IMR-90 (cell line): ENCODE measurements at regions not wholly inside any gene's neighbourhood (a gene's known extent, or its start where the extent isn't known, plus 50 kb on each side); places are given as distances from the start of the nearest gene placed in this dataset.

ENCODE experiments used
- ATAC-seq: fragments of 200-7000 bp; cut with Tn5 transposase; 2 replicates; pipeline ENCODE4 v1.9.1; 2020; ENCODE audit warnings: low read depth, mild to moderate bottlenecking, moderate library complexity
- BruUV-seq: library from RNA; stranded (reverse); fragments of 400-500 nt; replicated peaks from 2 replicates; lab custom pipeline; 2021; lab: Mats Ljungman, UMichigan
- CTCF ChIA-PET: fragments of 300-600 bp; formaldehyde crosslinking; extraction: SDS; loops from one replicate; lab custom pipeline; 2021; ENCODE audit warnings: antibody characterized with exemption; lab: Yijun Ruan, JAX
- POLR2A ChIA-PET: fragments of 300-600 bp; sonication (Branson Sonifier 250); formaldehyde crosslinking; loops from one replicate; lab custom pipeline; 2022; ENCODE audit warnings: antibody characterized with exemption; ENCODE audit not compliant: unreplicated experiment; lab: Charles Lee
- DNase-seq: peaks from one replicate; pipeline ENCODE4 v3.0.0; 2013
- H2AFZ ChIP-seq: replicated peaks from 2 replicates; pipeline ENCODE3; 2013; ENCODE audit warnings: low read length, mild to moderate bottlenecking; ENCODE audit not compliant: poor library complexity
- H2AK5ac ChIP-seq: 2 replicates; pipeline ENCODE4 v1.6.1; 2013; ENCODE audit warnings: low read depth, low read length, inconsistent platforms
- H2AK9ac ChIP-seq: replicated peaks from 2 replicates; pipeline ENCODE3; 2013; ENCODE audit warnings: mild to moderate bottlenecking, low read depth, low read length, moderate library complexity; ENCODE audit not compliant: poor library complexity
- H2BK120ac ChIP-seq: 2 replicates; pipeline ENCODE4 v1.6.1; 2013; ENCODE audit warnings: low read depth, low read length, inconsistent platforms
- H2BK15ac ChIP-seq: 3 replicates; pipeline ENCODE4 v1.6.1; 2013; ENCODE audit warnings: low read depth, low read length, inconsistent platforms
- H2BK20ac ChIP-seq: 2 replicates; pipeline ENCODE4 v1.6.1; 2013; ENCODE audit warnings: low read depth, mild to moderate bottlenecking, inconsistent platforms, low read length, moderate library complexity
- H2BK5ac ChIP-seq: 2 replicates; pipeline ENCODE4 v1.6.1; 2013; ENCODE audit warnings: mild to moderate bottlenecking, low read depth, low read length, inconsistent platforms; ENCODE audit not compliant: poor library complexity, severe bottlenecking
- H3K14ac ChIP-seq: replicated peaks from 2 replicates; pipeline ENCODE4 v1.6.1; 2013; ENCODE audit warnings: low read depth, low read length, inconsistent platforms
- H3K18ac ChIP-seq: 2 replicates; pipeline ENCODE4 v1.6.1; 2013; ENCODE audit warnings: low read depth, low read length, control low read depth
- H3K23ac ChIP-seq: 2 replicates; pipeline ENCODE4 v1.6.1; 2013; ENCODE audit warnings: low read depth, low read length, inconsistent platforms
- H3K27ac ChIP-seq: 2 replicates; pipeline ENCODE4 v1.5.1; 2013; ENCODE audit warnings: mild to moderate bottlenecking, control low read depth, low read length; ENCODE audit not compliant: insufficient read depth
- H3K27me3 ChIP-seq: 2 replicates; pipeline ENCODE4 v1.6.1; 2013; ENCODE audit warnings: low read length; ENCODE audit not compliant: control insufficient read depth, insufficient read depth
- H3K36me3 ChIP-seq: 2 replicates; pipeline ENCODE4 v1.6.1; 2013; ENCODE audit warnings: low read length, mixed read lengths; ENCODE audit not compliant: control insufficient read depth, insufficient read depth
- H3K4ac ChIP-seq: 2 replicates; pipeline ENCODE4 v1.6.1; 2013; ENCODE audit warnings: low read depth, low read length, inconsistent platforms
- H3K4me1 ChIP-seq: 2 replicates; pipeline ENCODE4 v1.6.1; 2013; ENCODE audit warnings: low read length, mixed read lengths; ENCODE audit not compliant: control insufficient read depth, insufficient read depth
- H3K4me2 ChIP-seq: 2 replicates; pipeline ENCODE4 v1.6.1; 2013; ENCODE audit warnings: low read depth, mild to moderate bottlenecking, control low read depth, low read length, moderate library complexity
- H3K4me3 ChIP-seq: 2 replicates; pipeline ENCODE4 v1.5.1; 2013; ENCODE audit warnings: low read depth, mild to moderate bottlenecking, control low read depth, low read length, moderate library complexity; ENCODE audit not compliant: insufficient read depth
- H3K56ac ChIP-seq: 2 replicates; pipeline ENCODE4 v1.6.1; 2013; ENCODE audit warnings: low read length, inconsistent platforms; ENCODE audit not compliant: insufficient read depth; ENCODE audit errors: extremely low read depth
- H3K79me1 ChIP-seq, 2 experiments: 2 replicates each; pipeline ENCODE4 v1.6.1; 2013; ENCODE audit warnings: low read length in 2 of 2, inconsistent platforms in 1 of 2, low read depth in 1 of 2
- H3K9ac ChIP-seq: 2 replicates; pipeline ENCODE4 v1.6.1; 2013; ENCODE audit warnings: low read depth, low read length, control low read depth
- H3K9me1 ChIP-seq: 2 replicates; pipeline ENCODE4 v1.6.1; 2013; ENCODE audit warnings: low read length, inconsistent platforms; ENCODE audit not compliant: insufficient read depth
- H3K9me3 ChIP-seq: 2 replicates; pipeline ENCODE4 v1.6.1; 2013; ENCODE audit warnings: low read length; ENCODE audit not compliant: control insufficient read depth, insufficient read depth
- H4K20me1 ChIP-seq: 2 replicates; pipeline ENCODE4 v1.6.1; 2013; ENCODE audit warnings: low read length, inconsistent platforms; ENCODE audit not compliant: insufficient read depth
- H4K5ac ChIP-seq: 2 replicates; pipeline ENCODE4 v1.6.1; 2013; ENCODE audit warnings: mild to moderate bottlenecking, low read depth, low read length, control low read depth
- H4K8ac ChIP-seq, 2 experiments: 2 replicates each; pipeline ENCODE4 v1.6.1; 2013; ENCODE audit warnings: low read depth in 2 of 2, low read length in 2 of 2, control low read depth in 1 of 2, inconsistent platforms in 1 of 2
- H4K91ac ChIP-seq: 2 replicates; pipeline ENCODE4 v1.6.1; 2013; ENCODE audit warnings: low read depth, low read length, inconsistent platforms; ENCODE audit not compliant: insufficient read depth
- BHLHE40 ChIP-seq: fragments of 150-350 bp; IDR thresholded peaks from 2 replicates; pipeline ENCODE4 v1.6.1; 2016; ENCODE audit warnings: mild to moderate bottlenecking, low read depth, low read length
- CEBPB ChIP-seq: IDR thresholded peaks from 2 replicates; pipeline ENCODE4 v1.6.1; 2012; ENCODE audit warnings: low read depth, low read length, improper control_type of control experiment
- CHD1 ChIP-seq: IDR thresholded peaks from 2 replicates; pipeline ENCODE4 v1.6.1; 2012; ENCODE audit warnings: low read depth, low read length, improper control_type of control experiment
- FOS ChIP-seq: fragments of 150-350 bp; IDR thresholded peaks from 2 replicates; pipeline ENCODE4 v1.6.1; 2016; ENCODE audit warnings: low read depth, low read length
- MAFK ChIP-seq: IDR thresholded peaks from 2 replicates; pipeline ENCODE4 v1.6.1; 2012; ENCODE audit warnings: low read depth, low read length, improper control_type of control experiment
- MAZ ChIP-seq: IDR thresholded peaks from 2 replicates; pipeline ENCODE4 v1.6.1; 2012; ENCODE audit warnings: low read depth, mild to moderate bottlenecking, low read length, improper control_type of control experiment, moderate library complexity, borderline replicate concordance
- MXI1 ChIP-seq: IDR thresholded peaks from 2 replicates; pipeline ENCODE4 v1.6.1; 2012; ENCODE audit warnings: low read depth, mild to moderate bottlenecking, low read length, moderate library complexity, borderline replicate concordance
- NFE2L2 ChIP-seq: fragments of 150-350 bp; IDR thresholded peaks from 2 replicates; pipeline ENCODE4 v1.6.1; 2016; ENCODE audit warnings: low read depth, mild to moderate bottlenecking, low read length
- POLR2A ChIP-seq: IDR thresholded peaks from 2 replicates; pipeline ENCODE4 v1.6.1; 2012; ENCODE audit warnings: mild to moderate bottlenecking, low read depth, low read length
- RAD21 ChIP-seq: IDR thresholded peaks from 2 replicates; pipeline ENCODE4 v1.6.1; 2012; ENCODE audit warnings: low read length, improper control_type of control experiment
- RCOR1 ChIP-seq: IDR thresholded peaks from 2 replicates; pipeline ENCODE4 v1.6.1; 2012; ENCODE audit warnings: mild to moderate bottlenecking, low read length, improper control_type of control experiment; ENCODE audit not compliant: insufficient replicate concordance
- RFX5 ChIP-seq: IDR thresholded peaks from 2 replicates; pipeline ENCODE4 v1.8.0; 2012; ENCODE audit warnings: low read depth, mild to moderate bottlenecking, low read length, moderate library complexity
- SMC3 ChIP-seq: fragments of 150-350 bp; IDR thresholded peaks from 2 replicates; pipeline ENCODE4 v1.6.1; 2016; ENCODE audit warnings: low read depth, mild to moderate bottlenecking, antibody characterized with exemption, low read length, moderate library complexity
- WGBS, 2 experiments: methylation state at CpG; one replicate each; pipeline versions ENCODE4 v1.1.5 to v1.1.7; 2013; ENCODE audit warnings: missing lambda C conversion rate in 2 of 2; ENCODE audit not compliant: insufficient read length in 1 of 2; ENCODE audit errors: extremely low coverage in 2 of 2; 5-methylcytosine and 5-hydroxymethylcytosine counted together
- dilution Hi-C: fragments of 300-500 bp; cut with HindIII; formaldehyde crosslinking; loops from one replicate; pipeline ENCODE4 v1.14.3; 2018; ENCODE audit warnings: low sequenced_read_pairs; ENCODE audit not compliant: unreplicated experiment
- in situ Hi-C: fragments of 300-500 bp; cut with MboI; formaldehyde crosslinking; loops from 3 replicates; pipeline ENCODE4 v1.14.3; 2019; ENCODE audit warnings: low sequenced_read_pairs, inconsistent platforms, mixed read lengths
- intact Hi-C: fragments of 100-400 bp; cut with micrococcal nuclease; formaldehyde crosslinking; loops from 2 replicates; pipeline ENCODE4 v1.10.0; 2022
- TF ChIP-seq, protein P1 (sequence below): conservative IDR thresholded peaks from 2 replicates; pipeline ENCODE4 v1.5.1; 2012; ENCODE audit warnings: mild to moderate bottlenecking, low read depth, low read length, improper control_type of control experiment
- TF ChIP-seq, protein P2 (sequence below): fragments of 150-350 bp; IDR thresholded peaks from 2 replicates; pipeline ENCODE4 v1.6.1; 2017; ENCODE audit warnings: mild to moderate bottlenecking, antibody characterized with exemption, low read length, low read depth
- TF ChIP-seq, protein P3 (sequence below): fragments of 150-350 bp; IDR thresholded peaks from 2 replicates; pipeline ENCODE4 v1.6.1; 2016; ENCODE audit warnings: low read depth, mild to moderate bottlenecking, low read length, moderate library complexity, borderline replicate concordance

DNA sequence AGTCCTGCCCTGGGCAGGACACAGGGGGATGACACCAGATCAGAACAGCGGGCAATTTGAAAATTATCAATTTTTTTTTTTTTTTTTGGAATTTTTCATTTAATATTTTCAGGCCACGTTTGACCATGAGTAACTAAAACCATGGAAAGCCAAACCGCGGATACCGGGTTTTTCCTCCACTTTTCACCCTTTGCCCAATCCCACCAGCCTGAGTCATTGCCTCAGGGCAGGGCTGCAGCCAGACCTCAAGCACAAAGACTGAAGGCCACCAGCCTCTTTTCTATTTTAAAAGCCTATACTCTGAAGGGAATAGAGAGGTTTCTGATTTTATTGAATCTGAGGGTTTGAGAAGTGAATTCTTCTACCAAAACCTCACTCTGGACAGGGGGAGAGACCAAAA, 381.1 kb downstream of the IRS1 start:
- Histone ChIP-seq H3K27me3 (no peaks in the 10 kb centered on the region), H2AK5ac (no peak overlapping the region), H2BK15ac (no peak overlapping the region; the same call in 2 of the 3 replicates), H2BK5ac (no peak overlapping the region), H4K8ac (no peak overlapping the region), H3K36me3 (no peaks in the 10 kb centered on the region), H3K79me1 (no peaks in the 10 kb centered on the region), H3K4me1 (peaks cover 2% of the 10 kb centered on the region), H3K4ac (no peak overlapping the region), H3K14ac (no peak overlapping the region), H4K20me1 (no peaks in the 10 kb centered on the region), H3K18ac (no peak overlapping the region), H2BK120ac (no peak overlapping the region), H3K56ac (no peak overlapping the region), H3K23ac (no peak overlapping the region), H2AK9ac (no peak overlapping the region), H3K9me1 (no peaks in the 10 kb centered on the region), H4K5ac (no peak overlapping the region), H3K9me3 (no peaks in the 10 kb centered on the region), H3K27ac (no peak overlapping the region), H2AFZ (no peak overlapping the region), H2BK20ac (no peak overlapping the region), H3K4me3 (no peak overlapping the region), H3K9ac (no peak overlapping the region), H4K91ac (no peak overlapping the region; the same call in 1 of the 2 replicates), H3K4me2 (no peak overlapping the region)
- TF ChIP-seq NFE2L2 (no peak), POLR2A (no peak), RCOR1 (no peak), RFX5 (no peak), RAD21 (no peak), FOS (no peak), CHD1 (no peak), SMC3 (no peak), CEBPB (no peak), MAZ (no peak), BHLHE40 (no peak), MXI1 (no peak), MAFK (no peak)
- TF ChIP-seq, protein P1, sequence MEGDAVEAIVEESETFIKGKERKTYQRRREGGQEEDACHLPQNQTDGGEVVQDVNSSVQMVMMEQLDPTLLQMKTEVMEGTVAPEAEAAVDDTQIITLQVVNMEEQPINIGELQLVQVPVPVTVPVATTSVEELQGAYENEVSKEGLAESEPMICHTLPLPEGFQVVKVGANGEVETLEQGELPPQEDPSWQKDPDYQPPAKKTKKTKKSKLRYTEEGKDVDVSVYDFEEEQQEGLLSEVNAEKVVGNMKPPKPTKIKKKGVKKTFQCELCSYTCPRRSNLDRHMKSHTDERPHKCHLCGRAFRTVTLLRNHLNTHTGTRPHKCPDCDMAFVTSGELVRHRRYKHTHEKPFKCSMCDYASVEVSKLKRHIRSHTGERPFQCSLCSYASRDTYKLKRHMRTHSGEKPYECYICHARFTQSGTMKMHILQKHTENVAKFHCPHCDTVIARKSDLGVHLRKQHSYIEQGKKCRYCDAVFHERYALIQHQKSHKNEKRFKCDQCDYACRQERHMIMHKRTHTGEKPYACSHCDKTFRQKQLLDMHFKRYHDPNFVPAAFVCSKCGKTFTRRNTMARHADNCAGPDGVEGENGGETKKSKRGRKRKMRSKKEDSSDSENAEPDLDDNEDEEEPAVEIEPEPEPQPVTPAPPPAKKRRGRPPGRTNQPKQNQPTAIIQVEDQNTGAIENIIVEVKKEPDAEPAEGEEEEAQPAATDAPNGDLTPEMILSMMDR: no peak
- TF ChIP-seq, protein P2, sequence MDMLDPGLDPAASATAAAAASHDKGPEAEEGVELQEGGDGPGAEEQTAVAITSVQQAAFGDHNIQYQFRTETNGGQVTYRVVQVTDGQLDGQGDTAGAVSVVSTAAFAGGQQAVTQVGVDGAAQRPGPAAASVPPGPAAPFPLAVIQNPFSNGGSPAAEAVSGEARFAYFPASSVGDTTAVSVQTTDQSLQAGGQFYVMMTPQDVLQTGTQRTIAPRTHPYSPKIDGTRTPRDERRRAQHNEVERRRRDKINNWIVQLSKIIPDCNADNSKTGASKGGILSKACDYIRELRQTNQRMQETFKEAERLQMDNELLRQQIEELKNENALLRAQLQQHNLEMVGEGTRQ: no peak
- TF ChIP-seq, protein P3, sequence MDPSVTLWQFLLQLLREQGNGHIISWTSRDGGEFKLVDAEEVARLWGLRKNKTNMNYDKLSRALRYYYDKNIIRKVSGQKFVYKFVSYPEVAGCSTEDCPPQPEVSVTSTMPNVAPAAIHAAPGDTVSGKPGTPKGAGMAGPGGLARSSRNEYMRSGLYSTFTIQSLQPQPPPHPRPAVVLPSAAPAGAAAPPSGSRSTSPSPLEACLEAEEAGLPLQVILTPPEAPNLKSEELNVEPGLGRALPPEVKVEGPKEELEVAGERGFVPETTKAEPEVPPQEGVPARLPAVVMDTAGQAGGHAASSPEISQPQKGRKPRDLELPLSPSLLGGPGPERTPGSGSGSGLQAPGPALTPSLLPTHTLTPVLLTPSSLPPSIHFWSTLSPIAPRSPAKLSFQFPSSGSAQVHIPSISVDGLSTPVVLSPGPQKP: no peak
- ChIA-PET CTCF (no interaction called here), POLR2A (no interaction called here)
- dilution Hi-C loops (no loop called here), intact Hi-C loops (no loop called here), in situ Hi-C loops (no loop called here)
- no CpG with 5 or more reads among the region's 5 CpGs for WGBS, 2 experiments
- no peak for DNase-seq
- ATAC-seq: no peak
- no TSS peak for BruUV-seq
